NCI-H345 treated with DMSO at 0.1 percent for 48 hours (cell line): ENCODE measurements at regions not wholly inside any gene's neighbourhood (a gene's known extent, or its start where the extent isn't known, plus 50 kb on each side); places are given as distances from the start of the nearest gene placed in this dataset.

Experiments used
- DNase-seq: peaks from one replicate; lab custom pipeline; 2025; ENCODE audit not compliant: unreplicated experiment; lab: John Stamatoyannopoulos, UW

GRCh38 chr1:229883504-229884200 lies 183.4 kb upstream of the GALNT2 start:
- DNase-seq, result no peak

- DNase-seq, result no peak
These were observed 182.3 kb upstream of the GALNT2 start for GRCh38 chr1:229884765-229885164.

GRCh38 chr1:229885568-229886495 lies 181.2 kb upstream of the GALNT2 start:
- no peak for DNase-seq

- DNase-seq, result no peak
These were observed 180.4 kb upstream of the GALNT2 start for GRCh38 chr1:229886636-229887035.

GRCh38 chr1:229887043-229887822 lies 179.8 kb upstream of the GALNT2 start:
- DNase-seq, result no peak

- DNase-seq, result no peak
These were observed 178.9 kb upstream of the GALNT2 start for GRCh38 chr1:229888157-229888556.

- no peak for DNase-seq
These were observed 178.5 kb upstream of the GALNT2 start for GRCh38 chr1:229888561-229889001.

- DNase-seq, result no peak
These were observed 178.0 kb upstream of the GALNT2 start for GRCh38 chr1:229889031-229889517.

GRCh38 chr1:229891227-229891626 lies 175.8 kb upstream of the GALNT2 start:
- DNase-seq, result no peak

GRCh38 chr1:229892515-229893117 lies 174.4 kb upstream of the GALNT2 start:
- DNase-seq, result no peak

GRCh38 chr1:229893762-229894444 lies 173.1 kb upstream of the GALNT2 start:
- DNase-seq, result no peak

- DNase-seq, result no peak
These were observed 172.5 kb upstream of the GALNT2 start for GRCh38 chr1:229894532-229894931.

- no peak for DNase-seq
These were observed 171.4 kb upstream of the GALNT2 start for GRCh38 chr1:229895605-229896004.

GRCh38 chr1:229896306-229896705 lies 170.7 kb upstream of the GALNT2 start:
- DNase-seq, result no peak

- DNase-seq, result no peak
These were observed 170.2 kb upstream of the GALNT2 start for GRCh38 chr1:229896861-229897260.

GRCh38 chr1:229897501-229897900 lies 169.5 kb upstream of the GALNT2 start:
- DNase-seq, result no peak

- no peak for DNase-seq
These were observed 166.8 kb upstream of the GALNT2 start for GRCh38 chr1:229900220-229900619.

- no peak for DNase-seq
These were observed 161.9 kb upstream of the GALNT2 start for GRCh38 chr1:229905031-229905545.

- DNase-seq, result no peak
These were observed 161.4 kb upstream of the GALNT2 start for GRCh38 chr1:229905652-229906051.
